SK-N-SH (cell line): ENCODE measurements at regions not wholly inside any gene's neighbourhood (a gene's known extent, or its start where the extent isn't known, plus 50 kb on each side); places are given as distances from the start of the nearest gene placed in this dataset.

Experiments
- ELF1 ChIP-seq: IDR thresholded peaks from 2 replicates; pipeline ENCODE4 v1.4.0; 2012
- EZH2phosphoT487 ChIP-seq: fragments of 200-600 bp; sonication (generic); IDR thresholded peaks from 2 replicates; pipeline ENCODE4 v1.6.1; 2017; ENCODE audit warnings: low read depth, mixed run types, mild to moderate bottlenecking, antibody characterized with exemption, moderate library complexity, borderline replicate concordance
- NRF1 ChIP-seq: IDR thresholded peaks from 2 replicates; pipeline ENCODE4 v1.6.1; 2012; ENCODE audit warnings: low read depth, mild to moderate bottlenecking, low read length
- RXRA ChIP-seq: IDR thresholded peaks from 2 replicates; pipeline ENCODE4 v1.4.0; 2012; ENCODE audit warnings: low read depth, mild to moderate bottlenecking, borderline replicate concordance
- SIN3A ChIP-seq: IDR thresholded peaks from 2 replicates; pipeline ENCODE4 v1.6.1; 2012; ENCODE audit warnings: low read depth, mild to moderate bottlenecking, low read length, moderate library complexity, borderline replicate concordance
- TAF1 ChIP-seq: IDR thresholded peaks from 2 replicates; pipeline ENCODE4 v1.6.1; 2012; ENCODE audit warnings: low read depth, mild to moderate bottlenecking, low read length, moderate library complexity, borderline replicate concordance
- TEAD4 ChIP-seq: IDR thresholded peaks from 2 replicates; pipeline ENCODE4 v1.4.0; 2012; ENCODE audit warnings: mild to moderate bottlenecking, borderline replicate concordance; ENCODE audit not compliant: insufficient read depth
- YY1 ChIP-seq: IDR thresholded peaks from 2 replicates; pipeline ENCODE4 v1.4.0; 2012; ENCODE audit warnings: low read depth, mild to moderate bottlenecking
- TF ChIP-seq, protein P1 (sequence below): fragments of 150-350 bp; IDR thresholded peaks from 2 replicates; pipeline ENCODE4 v1.6.1; 2017; ENCODE audit warnings: antibody characterized with exemption, low read length, low read depth, borderline replicate concordance
- TF ChIP-seq, protein P2 (sequence below): IDR thresholded peaks from 2 replicates; pipeline ENCODE4 v1.6.1; 2012; ENCODE audit warnings: mild to moderate bottlenecking, low read depth, low read length, moderate library complexity
- TF ChIP-seq, protein P3 (sequence below): fragments of 200-600 bp; sonication (generic); IDR thresholded peaks from 2 replicates; pipeline ENCODE4 v1.6.1; 2017; ENCODE audit warnings: antibody characterized with exemption, mild to moderate bottlenecking, moderate library complexity
- TF ChIP-seq, protein P4 (sequence below): IDR thresholded peaks from 2 replicates; pipeline ENCODE4 v1.4.0; 2012; ENCODE audit warnings: low read depth, borderline replicate concordance
- TF ChIP-seq, protein P5 (sequence below): fragments of 150-350 bp; IDR thresholded peaks from 2 replicates; pipeline ENCODE4 v1.6.1; 2016; ENCODE audit warnings: mild to moderate bottlenecking, low read depth, low read length

DNA sequence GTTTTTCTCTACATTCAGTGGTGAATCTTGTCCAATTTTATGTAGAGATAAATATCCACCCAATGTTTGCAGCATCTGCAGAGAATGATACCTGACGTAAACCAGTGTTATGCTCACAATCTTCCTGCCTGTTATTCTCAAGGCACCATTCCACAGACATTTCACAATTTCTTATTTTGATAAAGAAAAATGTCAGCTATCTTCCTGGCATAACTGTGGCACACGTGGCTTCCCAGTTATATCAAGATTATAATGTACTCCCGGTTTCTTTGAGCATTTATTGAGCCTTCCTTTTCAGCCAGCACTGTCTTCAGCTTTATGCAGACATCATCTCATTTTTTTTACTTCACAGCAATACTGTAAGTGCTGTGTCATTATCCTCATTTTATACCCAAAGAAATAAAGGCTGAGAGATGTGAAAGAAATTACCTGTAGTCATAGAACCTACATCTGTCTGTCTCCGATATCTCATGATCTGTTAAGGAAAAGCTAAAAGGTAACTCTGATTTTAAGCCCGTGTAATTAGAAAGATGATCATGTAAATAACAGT, 1300.8 kb upstream of the TENM3 start:
- TF ChIP-seq, protein P1, sequence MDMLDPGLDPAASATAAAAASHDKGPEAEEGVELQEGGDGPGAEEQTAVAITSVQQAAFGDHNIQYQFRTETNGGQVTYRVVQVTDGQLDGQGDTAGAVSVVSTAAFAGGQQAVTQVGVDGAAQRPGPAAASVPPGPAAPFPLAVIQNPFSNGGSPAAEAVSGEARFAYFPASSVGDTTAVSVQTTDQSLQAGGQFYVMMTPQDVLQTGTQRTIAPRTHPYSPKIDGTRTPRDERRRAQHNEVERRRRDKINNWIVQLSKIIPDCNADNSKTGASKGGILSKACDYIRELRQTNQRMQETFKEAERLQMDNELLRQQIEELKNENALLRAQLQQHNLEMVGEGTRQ, result no peak
- TF ChIP-seq, protein P2, sequence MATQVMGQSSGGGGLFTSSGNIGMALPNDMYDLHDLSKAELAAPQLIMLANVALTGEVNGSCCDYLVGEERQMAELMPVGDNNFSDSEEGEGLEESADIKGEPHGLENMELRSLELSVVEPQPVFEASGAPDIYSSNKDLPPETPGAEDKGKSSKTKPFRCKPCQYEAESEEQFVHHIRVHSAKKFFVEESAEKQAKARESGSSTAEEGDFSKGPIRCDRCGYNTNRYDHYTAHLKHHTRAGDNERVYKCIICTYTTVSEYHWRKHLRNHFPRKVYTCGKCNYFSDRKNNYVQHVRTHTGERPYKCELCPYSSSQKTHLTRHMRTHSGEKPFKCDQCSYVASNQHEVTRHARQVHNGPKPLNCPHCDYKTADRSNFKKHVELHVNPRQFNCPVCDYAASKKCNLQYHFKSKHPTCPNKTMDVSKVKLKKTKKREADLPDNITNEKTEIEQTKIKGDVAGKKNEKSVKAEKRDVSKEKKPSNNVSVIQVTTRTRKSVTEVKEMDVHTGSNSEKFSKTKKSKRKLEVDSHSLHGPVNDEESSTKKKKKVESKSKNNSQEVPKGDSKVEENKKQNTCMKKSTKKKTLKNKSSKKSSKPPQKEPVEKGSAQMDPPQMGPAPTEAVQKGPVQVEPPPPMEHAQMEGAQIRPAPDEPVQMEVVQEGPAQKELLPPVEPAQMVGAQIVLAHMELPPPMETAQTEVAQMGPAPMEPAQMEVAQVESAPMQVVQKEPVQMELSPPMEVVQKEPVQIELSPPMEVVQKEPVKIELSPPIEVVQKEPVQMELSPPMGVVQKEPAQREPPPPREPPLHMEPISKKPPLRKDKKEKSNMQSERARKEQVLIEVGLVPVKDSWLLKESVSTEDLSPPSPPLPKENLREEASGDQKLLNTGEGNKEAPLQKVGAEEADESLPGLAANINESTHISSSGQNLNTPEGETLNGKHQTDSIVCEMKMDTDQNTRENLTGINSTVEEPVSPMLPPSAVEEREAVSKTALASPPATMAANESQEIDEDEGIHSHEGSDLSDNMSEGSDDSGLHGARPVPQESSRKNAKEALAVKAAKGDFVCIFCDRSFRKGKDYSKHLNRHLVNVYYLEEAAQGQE, result no peak
- no peak for TF ChIP-seq NRF1
- TF ChIP-seq, protein P3, sequence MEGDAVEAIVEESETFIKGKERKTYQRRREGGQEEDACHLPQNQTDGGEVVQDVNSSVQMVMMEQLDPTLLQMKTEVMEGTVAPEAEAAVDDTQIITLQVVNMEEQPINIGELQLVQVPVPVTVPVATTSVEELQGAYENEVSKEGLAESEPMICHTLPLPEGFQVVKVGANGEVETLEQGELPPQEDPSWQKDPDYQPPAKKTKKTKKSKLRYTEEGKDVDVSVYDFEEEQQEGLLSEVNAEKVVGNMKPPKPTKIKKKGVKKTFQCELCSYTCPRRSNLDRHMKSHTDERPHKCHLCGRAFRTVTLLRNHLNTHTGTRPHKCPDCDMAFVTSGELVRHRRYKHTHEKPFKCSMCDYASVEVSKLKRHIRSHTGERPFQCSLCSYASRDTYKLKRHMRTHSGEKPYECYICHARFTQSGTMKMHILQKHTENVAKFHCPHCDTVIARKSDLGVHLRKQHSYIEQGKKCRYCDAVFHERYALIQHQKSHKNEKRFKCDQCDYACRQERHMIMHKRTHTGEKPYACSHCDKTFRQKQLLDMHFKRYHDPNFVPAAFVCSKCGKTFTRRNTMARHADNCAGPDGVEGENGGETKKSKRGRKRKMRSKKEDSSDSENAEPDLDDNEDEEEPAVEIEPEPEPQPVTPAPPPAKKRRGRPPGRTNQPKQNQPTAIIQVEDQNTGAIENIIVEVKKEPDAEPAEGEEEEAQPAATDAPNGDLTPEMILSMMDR, result no peak
- TF ChIP-seq TAF1, result no peak
- TF ChIP-seq SIN3A, result no peak
- TF ChIP-seq EZH2phosphoT487, result no peak
- TF ChIP-seq, protein P4, sequence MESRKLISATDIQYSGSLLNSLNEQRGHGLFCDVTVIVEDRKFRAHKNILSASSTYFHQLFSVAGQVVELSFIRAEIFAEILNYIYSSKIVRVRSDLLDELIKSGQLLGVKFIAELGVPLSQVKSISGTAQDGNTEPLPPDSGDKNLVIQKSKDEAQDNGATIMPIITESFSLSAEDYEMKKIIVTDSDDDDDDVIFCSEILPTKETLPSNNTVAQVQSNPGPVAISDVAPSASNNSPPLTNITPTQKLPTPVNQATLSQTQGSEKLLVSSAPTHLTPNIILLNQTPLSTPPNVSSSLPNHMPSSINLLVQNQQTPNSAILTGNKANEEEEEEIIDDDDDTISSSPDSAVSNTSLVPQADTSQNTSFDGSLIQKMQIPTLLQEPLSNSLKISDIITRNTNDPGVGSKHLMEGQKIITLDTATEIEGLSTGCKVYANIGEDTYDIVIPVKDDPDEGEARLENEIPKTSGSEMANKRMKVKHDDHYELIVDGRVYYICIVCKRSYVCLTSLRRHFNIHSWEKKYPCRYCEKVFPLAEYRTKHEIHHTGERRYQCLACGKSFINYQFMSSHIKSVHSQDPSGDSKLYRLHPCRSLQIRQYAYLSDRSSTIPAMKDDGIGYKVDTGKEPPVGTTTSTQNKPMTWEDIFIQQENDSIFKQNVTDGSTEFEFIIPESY, result no peak
- no peak for TF ChIP-seq RXRA
- TF ChIP-seq, protein P5, sequence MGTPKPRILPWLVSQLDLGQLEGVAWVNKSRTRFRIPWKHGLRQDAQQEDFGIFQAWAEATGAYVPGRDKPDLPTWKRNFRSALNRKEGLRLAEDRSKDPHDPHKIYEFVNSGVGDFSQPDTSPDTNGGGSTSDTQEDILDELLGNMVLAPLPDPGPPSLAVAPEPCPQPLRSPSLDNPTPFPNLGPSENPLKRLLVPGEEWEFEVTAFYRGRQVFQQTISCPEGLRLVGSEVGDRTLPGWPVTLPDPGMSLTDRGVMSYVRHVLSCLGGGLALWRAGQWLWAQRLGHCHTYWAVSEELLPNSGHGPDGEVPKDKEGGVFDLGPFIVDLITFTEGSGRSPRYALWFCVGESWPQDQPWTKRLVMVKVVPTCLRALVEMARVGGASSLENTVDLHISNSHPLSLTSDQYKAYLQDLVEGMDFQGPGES, result no peak
- TF ChIP-seq YY1, result no peak
- no peak for TF ChIP-seq TEAD4
- no peak for TF ChIP-seq ELF1
